ENCODE measurements at regions not wholly inside any gene's neighbourhood (a gene's known extent, or its start where the extent isn't known, plus 50 kb on each side); places are given as distances from the start of the nearest gene placed in this dataset.

DNA sequence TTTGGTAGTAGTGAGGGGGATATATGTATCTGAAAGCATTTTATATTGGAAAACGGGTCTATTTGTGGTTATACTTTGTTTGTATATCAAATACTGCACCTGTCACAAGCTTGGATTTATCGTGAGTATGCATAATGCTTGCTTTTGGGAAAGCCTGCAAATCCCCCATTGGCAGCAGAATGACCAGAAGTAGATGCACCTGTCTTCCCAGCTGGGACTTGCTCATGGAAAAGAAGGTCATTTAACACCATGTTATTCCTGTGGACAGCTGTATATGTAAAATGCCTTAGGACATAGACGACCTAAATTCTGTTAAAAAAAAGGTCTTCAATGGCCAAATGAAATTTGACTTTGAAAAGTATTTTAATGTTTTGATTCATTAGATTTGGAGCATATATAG, 599.4 kb downstream of the XIRP2 start:
- TF ChIP-seq POLR2A (IDR thresholded peaks at IDR 0.05; ENCODE audit: control extremely low read depth in 1 of 2, low read depth in 2 of 2, low read length in 2 of 2): no peak
- no peak for TF ChIP-seq TAF7 (optimal IDR thresholded peaks at IDR 0.05; ENCODE audit: borderline replicate concordance, low read depth, low read length)
